ENCODE measurements at regions not wholly inside any gene's neighbourhood (a gene's known extent, or its start where the extent isn't known, plus 50 kb on each side); places are given as distances from the start of the nearest gene placed in this dataset.

DNA sequence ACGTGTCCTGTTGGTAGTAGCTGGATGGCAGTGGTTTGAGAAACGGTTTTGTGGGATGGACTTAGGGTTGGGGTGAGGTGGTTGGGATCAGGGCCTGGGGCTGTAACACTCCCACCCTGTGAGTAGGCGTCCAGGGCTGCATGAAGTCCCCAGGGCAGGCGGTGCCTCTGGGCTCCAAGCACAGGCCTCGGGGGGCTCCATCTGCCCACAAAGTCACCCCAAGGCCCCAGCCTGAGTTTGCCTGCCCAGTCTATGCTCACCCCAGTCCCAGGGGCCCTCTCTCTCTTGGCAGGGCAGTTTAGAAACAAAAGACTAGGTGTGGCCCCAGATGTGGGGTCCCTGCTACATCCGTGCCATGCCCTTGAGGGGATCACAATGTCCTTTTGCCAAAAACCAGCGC lies 86.9 kb upstream of the PRR23E start:
- Mint-ChIP-seq H3K9me3 (ENCODE audit: low read depth) (no peaks in the 10 kb centered on the region), H3K27ac (no peak overlapping the region), H3K4me1 (ENCODE audit: low read depth) (no peaks in the 10 kb centered on the region), H3K36me3 (ENCODE audit: insufficient read depth) (no peaks in the 10 kb centered on the region), H3K27me3 (peaks cover 14% of the 10 kb centered on the region), H3K4me3 (ENCODE audit: low read depth) (no peak overlapping the region)
- TF ChIP-seq CTCF (IDR thresholded peaks at IDR 0.05; ENCODE audit: unreplicated experiment), result no peak
- no peak for DNase-seq (ENCODE audit: low spot score, unreplicated experiment)

- no peak for TF ChIP-seq CTCF (IDR thresholded peaks at IDR 0.05; ENCODE audit: unreplicated experiment)
- peaks cover 14% of the 10 kb centered on the region for H3K27me3 Mint-ChIP-seq
- no peak for DNase-seq (ENCODE audit: low spot score, unreplicated experiment)
- no peak overlapping the region for H3K4me3 Mint-ChIP-seq (ENCODE audit: low read depth)
- H3K4me1 Mint-ChIP-seq (ENCODE audit: low read depth), result no peaks in the 10 kb centered on the region
- H3K9me3 Mint-ChIP-seq (ENCODE audit: low read depth), result peaks cover 2% of the 10 kb centered on the region
- H3K36me3 Mint-ChIP-seq (ENCODE audit: insufficient read depth), result peaks cover 1% of the 10 kb centered on the region
- H3K27ac Mint-ChIP-seq, result no peak overlapping the region
These were observed 86.5 kb upstream of the PRR23E start for GRCh38 chr3:127106456-127106855.

DNA sequence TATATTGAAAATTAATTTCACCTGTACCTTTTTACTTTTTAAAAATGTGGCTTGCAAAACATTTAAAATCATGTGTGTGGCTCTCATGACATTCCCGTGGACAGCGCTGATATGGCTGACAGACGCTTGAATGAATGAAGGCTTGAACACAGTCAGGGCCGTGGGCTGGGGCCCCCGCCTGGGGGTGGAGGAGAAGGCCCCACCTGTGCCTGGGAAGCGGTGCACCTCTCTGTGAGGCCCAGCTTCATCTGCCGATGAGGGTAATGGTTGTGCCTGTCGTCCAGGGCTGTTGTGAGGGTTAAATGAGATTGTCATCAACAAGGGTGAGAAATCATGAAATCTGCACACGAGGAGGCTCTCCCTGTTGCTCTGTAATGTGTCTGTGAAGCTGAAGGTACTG lies 85.9 kb upstream of the PRR23E start:
- Mint-ChIP-seq H3K4me1 (ENCODE audit: low read depth) (no peaks in the 10 kb centered on the region), H3K9me3 (ENCODE audit: low read depth) (peaks cover 4% of the 10 kb centered on the region), H3K36me3 (ENCODE audit: insufficient read depth) (peaks cover 1% of the 10 kb centered on the region), H3K27ac (peak overlapping the region; percentile 64), H3K27me3 (peaks cover 14% of the 10 kb centered on the region), H3K4me3 (ENCODE audit: low read depth) (no peak overlapping the region)
- TF ChIP-seq CTCF (IDR thresholded peaks at IDR 0.05; ENCODE audit: unreplicated experiment), result no peak
- no peak for DNase-seq (ENCODE audit: low spot score, unreplicated experiment)

DNA sequence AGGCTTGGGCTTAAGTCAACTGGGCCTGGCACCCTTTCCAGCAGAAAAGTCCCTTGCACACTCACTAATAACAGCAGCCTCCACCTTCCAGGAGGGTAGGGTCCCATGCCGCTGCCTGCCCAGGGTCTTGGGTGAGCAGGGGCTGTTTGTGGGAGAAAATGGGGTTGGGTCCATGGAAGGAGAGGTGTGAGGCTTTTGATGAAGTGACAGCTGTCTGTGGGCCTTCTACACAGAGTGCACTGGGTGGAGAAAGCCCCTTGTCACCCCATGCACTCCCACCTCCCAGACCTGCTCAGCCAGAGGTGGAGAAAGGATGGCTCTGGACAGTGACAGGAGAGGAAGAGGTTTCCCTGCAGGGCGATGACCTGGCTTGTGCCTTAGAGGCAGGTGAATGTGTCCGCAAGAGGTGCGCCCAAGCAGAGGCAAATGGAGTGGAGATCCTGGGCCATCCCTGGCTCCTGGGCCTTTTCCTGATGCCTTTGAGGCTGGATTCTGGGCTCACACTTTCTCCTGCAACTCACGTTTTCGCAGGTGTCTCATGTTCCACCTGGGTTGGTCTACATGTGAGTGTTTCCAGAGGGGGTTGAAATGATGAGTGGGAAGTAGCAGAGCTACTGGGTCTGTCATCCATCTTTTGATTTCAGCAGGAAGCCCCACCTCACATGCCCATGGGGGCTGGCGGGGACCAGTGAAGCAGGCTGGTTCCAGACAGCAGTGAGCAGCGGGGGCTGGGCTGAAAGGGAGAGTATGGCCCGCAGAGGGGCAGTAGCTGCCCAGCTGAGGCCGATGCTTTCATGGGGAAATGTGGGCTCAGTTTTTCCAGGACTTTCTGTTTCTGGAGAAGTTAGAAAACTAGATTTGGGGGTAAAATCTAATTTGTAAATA lies 85.2 kb upstream of the PRR23E start:
- TF ChIP-seq CTCF (IDR thresholded peaks at IDR 0.05; ENCODE audit: unreplicated experiment), result no peak
- peaks cover 4% of the 10 kb centered on the region for H3K36me3 Mint-ChIP-seq (ENCODE audit: insufficient read depth)
- no peak for DNase-seq (ENCODE audit: low spot score, unreplicated experiment)
- H3K27ac Mint-ChIP-seq, result peak overlapping the region; percentile 64
- H3K27me3 Mint-ChIP-seq, result peaks cover 14% of the 10 kb centered on the region
- H3K4me1 Mint-ChIP-seq (ENCODE audit: low read depth), result no peaks in the 10 kb centered on the region
- H3K4me3 Mint-ChIP-seq (ENCODE audit: low read depth), result no peak overlapping the region
- H3K9me3 Mint-ChIP-seq (ENCODE audit: low read depth), result peaks cover 8% of the 10 kb centered on the region

- H3K27me3 Mint-ChIP-seq, result peaks cover 14% of the 10 kb centered on the region
- H3K4me1 Mint-ChIP-seq (ENCODE audit: low read depth), result no peaks in the 10 kb centered on the region
- peaks cover 13% of the 10 kb centered on the region for H3K9me3 Mint-ChIP-seq (ENCODE audit: low read depth)
- no peak for TF ChIP-seq CTCF (IDR thresholded peaks at IDR 0.05; ENCODE audit: unreplicated experiment)
- DNase-seq (ENCODE audit: low spot score, unreplicated experiment), result no peak
- no peak overlapping the region for H3K27ac Mint-ChIP-seq
- no peak overlapping the region for H3K4me3 Mint-ChIP-seq (ENCODE audit: low read depth)
- H3K36me3 Mint-ChIP-seq (ENCODE audit: insufficient read depth), result peaks cover 4% of the 10 kb centered on the region
These were observed 84.1 kb upstream of the PRR23E start for GRCh38 chr3:127108796-127109195.

All from progenitor cell of endocrine pancreas (in vitro differentiated cells).